ENCODE measurements at regions not wholly inside any gene's neighbourhood (a gene's known extent, or its start where the extent isn't known, plus 50 kb on each side); places are given as distances from the start of the nearest gene placed in this dataset.

- TF ChIP-seq CCAR2 (optimal IDR thresholded peaks at IDR 0.05; ENCODE audit: low read depth, low read length) (no peak), USF2 (IDR thresholded peaks at IDR 0.05; ENCODE audit: low read depth, low read length) (no peak), USF2 (CRISPR knock-in tag; IDR thresholded peaks at IDR 0.05; ENCODE audit: borderline replicate concordance) (no peak), KAT7 (CRISPR knock-in tag; IDR thresholded peaks at IDR 0.05; ENCODE audit: borderline replicate concordance) (no peak), KLF13 (CRISPR knock-in tag; IDR thresholded peaks at IDR 0.05) (no peak), SIN3A (IDR thresholded peaks at IDR 0.05; ENCODE audit: borderline replicate concordance, low read depth, low read length) (no peak), ZBTB44 (CRISPR knock-in tag; IDR thresholded peaks at IDR 0.05) (no peak), POLR2A (IDR thresholded peaks at IDR 0.05; ENCODE audit: insufficient read depth in 1 of 2, low read depth in 2 of 2, low read length in 2 of 2) (no peak), CTCF (CRISPR knock-in tag; IDR thresholded peaks at IDR 0.05) (no peak), FUBP1 (CRISPR knock-in tag; IDR thresholded peaks at IDR 0.05; ENCODE audit: borderline replicate concordance) (no peak), ZNF180 (CRISPR knock-in tag; IDR thresholded peaks at IDR 0.05; ENCODE audit: borderline replicate concordance, low read depth) (no peak), NR3C1 (CRISPR knock-in tag; IDR thresholded peaks at IDR 0.05) (no peak), HOXA9 (CRISPR knock-in tag; IDR thresholded peaks at IDR 0.05; ENCODE audit: borderline replicate concordance) (no peak), FOXK1 (CRISPR knock-in tag; IDR thresholded peaks at IDR 0.05; ENCODE audit: borderline replicate concordance, low read depth) (no peak), KAT2B (IDR thresholded peaks at IDR 0.05; ENCODE audit: borderline replicate concordance, low read depth, low read length) (no peak)
These were observed 563.5 kb upstream of the KLHL29 start for GRCh38 chr2:22821458-22821857.

Measured in HepG2 (cell line).